Pulmonary artery endothelial cell (primary cell): ENCODE measurements at regions not wholly inside any gene's neighbourhood (a gene's known extent, or its start where the extent isn't known, plus 50 kb on each side); places are given as distances from the start of the nearest gene placed in this dataset.

Experiments
- DNase-seq: peaks from one replicate; pipeline ENCODE4 v3.0.0-alpha.2; 2011; ENCODE audit warnings: low read depth, low spot score

DNA sequence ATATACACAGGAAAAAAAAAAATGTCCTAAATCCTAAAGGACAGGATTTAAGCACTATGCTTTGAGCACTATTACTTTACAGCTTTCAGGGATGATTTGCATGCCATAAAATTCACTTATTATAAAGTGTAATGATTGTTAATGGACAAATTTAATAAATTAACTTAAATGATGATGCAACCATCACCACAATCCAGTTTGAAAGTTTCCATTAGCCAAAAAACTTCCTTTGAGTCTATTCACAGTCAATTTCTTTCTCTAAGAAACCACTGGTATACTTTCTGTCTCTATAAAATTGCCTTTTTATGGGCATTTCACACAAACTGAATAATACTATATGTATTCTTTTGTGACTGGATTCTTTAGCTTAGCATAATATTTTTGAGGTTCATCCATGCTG is 111.1 kb upstream of the RIOK3 start:
- DNase-seq, result no peak

DNA sequence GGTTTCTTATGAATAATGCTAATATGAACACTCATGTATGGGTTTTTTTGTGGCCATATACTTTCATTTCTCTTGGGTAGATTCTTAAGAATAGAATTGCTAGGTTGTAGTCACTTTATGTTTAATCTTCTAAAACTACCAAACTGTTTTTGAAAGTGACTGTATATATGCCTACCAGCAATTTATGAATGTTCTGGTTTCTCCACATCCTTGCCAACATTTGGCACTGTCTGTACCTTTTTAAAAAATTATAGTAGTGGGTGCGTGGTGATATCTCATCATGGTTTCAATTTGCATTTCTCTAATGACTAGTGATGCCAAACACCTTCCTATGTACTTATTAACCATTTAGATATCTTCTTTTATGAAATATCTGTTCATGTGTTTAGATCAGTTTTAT is 110.6 kb upstream of the RIOK3 start:
- no peak for DNase-seq

DNA sequence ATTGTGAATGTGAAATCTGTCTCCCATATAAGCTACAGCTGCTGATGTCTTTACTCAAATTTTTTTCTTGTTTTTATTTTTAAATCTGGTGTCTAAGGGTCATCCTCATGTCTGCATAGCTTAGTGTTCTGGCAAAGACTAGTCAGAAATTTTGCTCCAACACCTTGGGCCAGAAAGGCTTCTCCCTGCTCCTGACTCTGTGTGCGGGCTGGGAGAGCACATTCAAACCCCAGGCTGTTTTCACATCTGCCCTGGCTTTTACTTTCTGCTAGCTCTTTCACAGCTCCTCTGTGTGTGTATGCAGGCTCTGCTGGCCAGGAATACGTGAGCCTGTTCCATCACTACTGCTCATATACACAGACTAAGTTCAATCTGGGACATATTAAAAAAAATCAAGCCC is 102.9 kb upstream of the RIOK3 start:
- no peak for DNase-seq

DNA sequence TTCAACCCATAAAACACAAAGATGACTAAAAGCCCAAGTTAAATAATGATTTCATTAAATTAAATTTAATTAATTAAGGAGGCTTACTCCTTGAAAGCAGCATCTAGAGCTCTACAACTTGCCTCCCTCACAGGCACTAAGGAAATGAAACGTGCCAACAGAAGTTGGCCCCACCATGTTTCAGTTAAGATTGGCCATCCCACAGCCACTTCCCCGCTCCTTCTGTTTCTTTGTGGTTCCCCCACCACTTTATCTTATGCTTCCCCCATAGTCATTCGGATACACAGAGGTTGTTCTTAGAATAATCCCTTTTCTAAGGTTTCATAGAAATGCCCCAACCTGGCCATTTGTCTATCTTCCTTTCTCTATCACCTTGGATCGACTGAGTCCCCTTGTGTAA is 101.6 kb upstream of the RIOK3 start:
- DNase-seq, result no peak

DNA sequence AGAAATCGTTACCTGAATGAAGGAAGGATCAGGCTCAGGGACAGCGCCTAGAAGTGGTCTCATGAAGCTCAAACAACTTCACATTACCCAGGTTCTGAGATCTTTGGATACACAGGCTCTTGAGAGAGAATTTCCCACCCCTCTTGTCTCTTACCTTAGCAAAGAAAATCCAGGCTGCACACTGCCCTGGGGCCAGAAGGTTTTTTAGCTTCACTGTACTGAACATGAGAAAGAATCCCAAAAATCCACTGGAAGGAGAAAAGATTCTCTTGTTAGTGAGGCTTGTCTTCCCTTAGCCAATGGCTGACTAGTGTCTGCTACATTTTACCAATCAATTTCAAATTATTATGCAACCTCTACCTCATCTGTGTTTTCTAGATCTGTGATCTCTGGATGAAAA is 101.0 kb upstream of the RIOK3 start:
- no peak for DNase-seq

DNA sequence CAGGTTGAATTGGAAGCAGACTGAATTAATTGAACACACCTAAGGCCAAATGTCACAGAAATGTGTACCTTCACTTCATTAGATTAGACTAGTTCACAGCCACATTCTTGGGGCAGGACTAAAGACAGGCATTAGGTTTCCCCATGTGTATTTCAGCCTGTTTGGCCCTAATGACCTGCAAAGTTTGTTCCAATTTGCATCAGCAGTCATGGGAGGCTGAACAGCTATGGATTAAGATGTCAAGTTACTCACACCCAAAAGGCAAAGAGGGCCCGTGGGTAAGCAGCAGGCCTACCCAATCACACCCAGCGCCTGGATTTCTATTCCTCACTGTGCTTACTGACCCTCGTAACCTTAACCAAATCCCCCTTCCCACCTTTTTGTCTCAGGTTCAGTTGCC is 99.6 kb upstream of the RIOK3 start:
- DNase-seq, result no peak

DNA sequence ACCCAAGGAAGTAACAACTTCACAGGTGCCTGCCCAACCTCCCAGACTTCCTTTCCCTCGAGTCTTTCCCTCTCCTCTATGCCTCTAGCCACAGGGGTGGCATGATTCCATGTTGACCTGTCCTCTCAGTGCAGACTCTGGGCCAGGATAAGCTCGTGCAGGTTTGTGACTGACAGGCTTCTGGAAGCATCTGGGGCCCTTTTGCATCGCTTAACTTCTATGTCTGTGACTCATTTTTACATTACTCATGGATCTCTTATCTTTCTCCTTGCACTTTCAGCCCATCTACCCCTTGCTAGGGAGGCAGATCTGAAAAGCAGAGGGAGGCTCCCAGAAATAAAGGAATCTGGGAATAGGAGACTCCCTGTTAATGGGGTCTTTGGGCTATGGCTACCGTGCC is 98.5 kb upstream of the RIOK3 start:
- DNase-seq, result no peak

DNA sequence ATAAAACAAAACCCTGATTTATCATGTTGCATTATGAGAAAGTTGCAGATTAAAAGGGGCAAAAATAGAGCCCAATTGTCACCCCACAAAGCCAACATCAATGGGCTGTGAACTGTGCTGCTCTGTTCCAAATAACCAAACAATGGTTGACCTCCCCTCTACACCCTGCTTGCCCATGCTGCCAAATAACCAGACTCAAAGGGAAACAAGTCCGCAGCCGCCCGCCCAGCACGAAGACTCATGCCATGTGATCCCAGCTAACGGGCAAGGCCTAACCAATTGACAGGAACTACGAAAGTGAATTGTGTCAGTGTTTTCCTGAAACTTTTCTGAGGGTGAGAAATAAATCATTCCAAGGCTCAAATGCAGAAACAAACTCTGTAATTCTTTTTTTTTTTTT is 97.9 kb upstream of the RIOK3 start:
- DNase-seq, result no peak

DNA sequence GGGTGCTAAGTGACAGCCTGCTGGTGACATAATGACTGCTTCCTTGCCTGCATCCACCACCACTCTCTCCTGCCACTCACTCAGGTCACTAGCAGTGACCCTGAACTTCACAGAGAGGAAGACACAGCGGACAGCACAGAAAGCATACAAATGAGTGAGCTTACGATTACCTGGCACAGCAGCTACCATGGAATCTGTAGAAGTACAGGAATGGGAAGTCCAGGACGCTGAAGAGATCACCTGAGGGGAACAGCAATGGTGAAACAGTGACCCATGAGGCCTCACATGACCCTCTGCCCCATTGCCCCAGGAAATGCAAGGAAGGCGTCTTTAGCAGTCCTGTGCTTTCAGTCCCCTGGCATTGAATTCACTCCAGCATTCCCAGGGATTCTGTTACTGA is 96.7 kb upstream of the RIOK3 start:
- DNase-seq, result no peak

DNA sequence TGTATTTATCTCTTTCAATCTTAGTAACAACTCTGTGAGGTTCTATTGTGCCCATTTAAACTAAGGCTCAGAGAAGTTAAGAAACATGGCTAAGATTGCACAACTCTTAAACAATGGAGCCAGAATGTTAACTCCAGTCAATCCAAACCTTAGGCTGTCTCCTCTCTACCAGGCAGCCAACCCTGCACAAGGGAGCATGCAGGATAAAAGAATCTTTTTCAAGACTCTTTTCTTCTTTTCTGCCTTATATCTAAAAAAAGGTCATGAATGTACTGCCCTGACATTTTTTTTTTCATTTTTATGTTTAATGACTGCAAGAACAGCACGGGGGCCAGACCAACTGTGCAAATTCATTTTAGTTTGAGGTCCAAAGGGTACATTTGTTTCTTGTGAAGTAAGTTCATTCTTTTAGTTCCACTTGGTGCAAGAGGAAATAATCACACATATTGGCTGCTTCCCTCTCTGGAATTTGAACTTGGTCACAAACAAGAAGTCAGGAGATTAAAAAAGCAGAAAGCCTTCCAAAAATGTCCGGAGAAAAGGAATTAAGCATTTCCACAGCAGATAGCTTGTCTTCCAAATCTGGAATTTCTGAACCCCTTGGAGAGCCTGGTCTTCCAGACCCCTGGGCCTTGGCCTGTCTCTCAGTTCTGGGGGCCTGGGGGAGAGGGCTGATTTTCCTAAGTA is 96.0 kb upstream of the RIOK3 start:
- no peak for DNase-seq

DNA sequence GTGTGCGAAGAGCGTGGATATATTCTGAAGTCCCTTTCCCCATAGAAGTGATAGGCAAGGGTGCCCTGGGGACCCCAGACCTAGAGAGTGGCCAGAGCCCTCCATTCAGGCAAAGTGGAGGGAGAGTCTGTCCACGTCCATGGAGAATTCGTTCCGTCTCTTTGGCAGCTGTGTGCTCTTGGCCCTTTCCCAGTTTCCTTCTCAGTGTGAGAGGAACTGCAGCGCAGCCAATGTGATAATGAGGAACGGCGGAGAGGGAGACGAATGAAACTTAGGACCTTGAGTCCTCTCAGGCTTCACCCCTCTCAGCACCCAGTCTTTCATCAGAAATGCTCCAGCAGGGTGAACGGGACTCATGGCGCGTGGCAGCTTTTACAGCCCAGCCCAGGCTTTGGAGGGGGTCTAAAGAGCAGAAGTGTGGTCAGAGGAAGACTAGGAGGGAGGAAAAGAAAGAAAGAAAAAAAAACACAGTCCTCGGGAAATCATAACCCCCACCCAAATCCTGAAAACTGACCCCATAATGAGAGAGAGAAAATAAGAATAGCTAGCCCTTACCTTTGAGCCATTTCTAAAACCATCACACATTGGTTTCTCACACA is 95.0 kb upstream of the RIOK3 start:
- no peak for DNase-seq

DNA sequence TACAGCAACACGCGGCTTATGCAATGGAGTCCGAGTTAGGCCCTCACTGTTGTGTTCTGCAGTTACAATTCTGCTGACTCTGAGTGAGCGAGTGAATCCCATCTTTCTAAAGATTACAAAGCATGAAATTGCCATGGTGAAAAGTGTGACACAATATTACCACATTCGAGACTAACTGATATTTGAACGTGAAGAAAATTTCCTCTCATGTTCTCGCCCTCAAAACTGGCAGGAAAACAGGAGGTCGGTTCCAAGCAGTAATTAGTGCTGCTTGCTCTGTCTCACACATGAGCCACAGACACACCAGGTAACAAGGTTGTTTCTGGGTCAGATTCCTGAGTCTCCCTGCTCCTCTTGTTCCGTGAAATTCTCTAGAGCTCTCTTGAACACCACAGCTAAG is 93.7 kb upstream of the RIOK3 start:
- no peak for DNase-seq

DNA sequence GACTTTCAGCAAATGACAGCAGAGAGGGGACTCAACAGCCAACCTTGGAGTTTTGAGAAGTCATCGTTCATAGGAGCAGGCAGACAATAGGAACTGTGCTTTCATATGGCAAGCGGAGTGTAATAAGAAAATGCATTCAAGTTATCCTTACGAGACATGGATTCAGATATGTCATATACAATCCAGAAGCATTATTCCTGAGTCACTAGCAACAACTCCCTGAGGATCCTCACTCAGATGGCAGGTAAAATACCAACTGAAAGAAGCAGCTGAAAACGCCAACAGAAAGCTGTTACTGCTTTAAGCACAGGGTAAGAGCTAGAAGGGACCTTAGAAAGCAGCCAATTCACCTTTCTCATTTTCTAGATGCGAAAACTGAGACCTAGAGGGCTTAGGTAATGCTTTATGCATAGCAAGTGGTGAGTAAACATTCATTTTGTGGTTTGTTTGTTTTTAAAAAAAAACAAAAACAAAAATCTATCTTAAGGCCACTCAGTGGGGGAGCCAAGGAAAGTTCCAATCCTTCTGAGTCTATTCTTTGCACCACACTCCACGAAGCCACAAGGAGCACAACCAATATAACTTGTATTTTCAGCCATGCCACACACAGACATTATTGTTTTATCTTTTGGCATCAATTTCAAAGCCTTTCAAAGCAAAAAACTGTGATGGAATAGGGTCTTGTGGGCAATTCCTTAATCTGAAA is 89.1 kb upstream of the RIOK3 start:
- no peak for DNase-seq

DNA sequence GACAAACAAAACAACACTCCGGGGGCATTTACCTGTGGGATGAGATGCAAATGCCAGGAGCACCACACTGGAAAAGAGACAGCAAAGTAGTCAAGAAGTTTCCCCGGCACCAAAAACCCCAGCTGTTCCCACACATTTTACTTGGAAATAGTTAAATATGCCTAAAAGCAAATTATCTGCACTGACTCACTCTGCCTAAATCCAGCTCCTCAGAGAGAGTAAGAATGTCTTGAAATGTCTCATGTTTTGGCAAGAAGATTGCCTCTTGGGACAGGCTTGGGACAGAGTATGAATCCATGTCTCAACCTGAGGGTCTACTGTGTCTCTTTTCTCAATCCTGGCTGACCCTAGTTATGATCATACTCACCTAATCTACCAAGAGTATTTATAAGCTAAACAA is 87.5 kb upstream of the RIOK3 start:
- no peak for DNase-seq

DNA sequence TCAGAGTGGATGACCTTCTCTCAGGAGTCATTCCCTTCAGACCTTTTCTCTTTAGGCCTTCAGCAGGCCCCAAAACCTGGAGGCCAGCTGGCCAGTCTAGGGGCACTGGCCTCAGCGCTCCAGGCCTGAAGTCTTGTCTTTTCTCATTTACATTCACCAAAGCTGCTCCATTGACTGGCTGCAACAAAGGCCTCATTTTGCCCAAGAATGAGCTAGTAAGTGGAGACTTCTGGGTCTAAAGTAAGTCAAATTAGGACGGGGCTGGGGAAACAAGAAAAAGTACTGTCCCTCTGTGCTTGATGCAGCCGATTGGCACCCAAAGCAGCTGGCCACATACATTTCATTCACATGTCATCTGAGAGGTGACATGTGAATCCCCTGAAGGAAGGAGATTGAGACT is 83.8 kb upstream of the RIOK3 start:
- no peak for DNase-seq

DNA sequence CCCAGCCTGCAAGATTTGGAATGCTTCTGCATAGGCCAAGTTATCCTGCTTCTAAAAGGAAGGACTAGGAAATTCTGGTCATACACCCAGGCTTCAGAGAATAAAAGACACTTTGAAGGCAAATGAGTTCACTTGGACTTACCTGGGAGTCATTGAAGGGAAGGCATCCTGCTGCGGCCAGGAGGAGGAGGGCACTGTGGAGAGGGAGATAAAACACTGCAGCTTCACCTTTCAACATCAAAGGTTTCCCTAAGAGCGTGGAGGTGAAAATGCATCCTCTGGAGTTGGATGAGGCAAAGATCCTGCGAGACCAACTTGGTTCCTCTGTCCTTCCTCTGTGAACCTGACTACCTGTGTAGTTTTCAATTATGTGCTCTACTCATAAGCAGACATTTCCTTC is 79.5 kb upstream of the RIOK3 start:
- DNase-seq, result no peak

DNA sequence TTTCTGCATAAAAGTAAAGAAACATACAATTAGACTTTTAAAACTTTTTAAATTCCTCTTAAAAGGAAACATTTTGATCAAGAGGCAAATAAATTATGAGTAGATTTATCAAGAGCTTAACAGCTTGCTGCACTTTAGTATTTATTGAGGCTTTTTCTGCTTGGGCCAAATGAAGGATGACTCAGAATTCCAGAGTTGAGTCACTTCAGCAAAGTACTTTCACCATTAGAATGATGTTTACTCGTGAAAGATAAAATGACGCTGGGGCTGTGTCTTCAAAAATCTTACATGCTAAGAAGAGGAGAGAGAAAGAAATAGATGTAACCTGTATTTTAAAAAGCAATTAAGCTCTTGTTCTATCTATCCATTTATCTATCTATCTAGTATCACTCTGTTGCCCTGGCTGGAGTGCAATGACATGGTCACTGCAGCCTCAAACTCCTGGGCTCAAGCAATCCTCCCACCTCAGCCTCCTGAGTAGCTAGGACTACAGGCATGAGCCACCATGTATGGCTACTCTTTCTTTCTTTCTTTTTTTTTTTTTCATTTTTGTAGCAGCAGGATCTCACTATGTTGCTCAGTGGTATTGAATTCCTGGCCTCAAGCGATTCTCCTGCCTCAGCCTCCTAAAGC is 75.3 kb upstream of the RIOK3 start:
- DNase-seq, result peak; percentile 56

DNA sequence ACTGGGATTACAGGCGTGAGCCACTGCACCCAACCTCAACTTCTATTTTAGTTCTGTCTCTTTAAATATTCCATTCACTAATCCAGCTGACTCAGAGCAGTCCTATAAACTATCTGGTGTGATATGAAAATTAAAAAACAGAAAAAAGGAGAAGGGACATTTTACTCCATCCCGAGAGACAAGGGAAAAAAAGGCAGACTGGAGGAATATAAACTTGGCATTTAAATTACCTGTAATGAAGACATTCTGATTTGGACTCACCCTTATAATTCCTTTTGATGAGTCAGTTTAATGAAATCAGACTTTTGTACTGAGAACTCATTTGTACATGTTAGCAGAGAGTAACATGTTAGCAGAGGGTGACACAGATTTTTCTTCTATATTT is 74.8 kb upstream of the RIOK3 start:
- DNase-seq, result no peak

DNA sequence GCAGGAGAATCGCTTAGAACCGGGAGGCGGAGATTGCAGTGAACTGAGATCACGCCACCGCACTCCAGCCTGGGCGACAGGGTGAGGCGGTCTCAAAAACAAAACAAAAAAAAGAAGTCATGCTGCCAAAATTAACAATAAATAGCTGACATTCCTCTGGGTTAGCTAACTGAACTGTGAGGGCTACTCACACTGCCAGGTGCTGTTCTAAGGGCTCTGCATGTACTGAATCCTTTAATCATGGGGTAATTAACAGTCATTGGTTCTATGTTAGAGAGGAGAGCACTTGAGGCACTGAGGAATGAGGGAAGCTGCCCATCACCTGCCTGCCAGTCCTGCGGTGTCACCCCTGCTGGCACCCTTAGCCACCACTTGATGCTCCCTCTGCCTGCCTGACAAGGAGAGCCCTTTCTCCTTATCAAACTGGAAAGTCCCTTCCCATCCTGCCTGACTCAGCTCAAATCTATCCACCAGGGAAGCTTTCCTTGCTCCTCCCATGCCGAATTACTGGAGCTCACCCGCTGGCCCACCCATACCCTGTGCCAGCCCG is 73.0 kb upstream of the RIOK3 start:
- DNase-seq, result peak; percentile 33

DNA sequence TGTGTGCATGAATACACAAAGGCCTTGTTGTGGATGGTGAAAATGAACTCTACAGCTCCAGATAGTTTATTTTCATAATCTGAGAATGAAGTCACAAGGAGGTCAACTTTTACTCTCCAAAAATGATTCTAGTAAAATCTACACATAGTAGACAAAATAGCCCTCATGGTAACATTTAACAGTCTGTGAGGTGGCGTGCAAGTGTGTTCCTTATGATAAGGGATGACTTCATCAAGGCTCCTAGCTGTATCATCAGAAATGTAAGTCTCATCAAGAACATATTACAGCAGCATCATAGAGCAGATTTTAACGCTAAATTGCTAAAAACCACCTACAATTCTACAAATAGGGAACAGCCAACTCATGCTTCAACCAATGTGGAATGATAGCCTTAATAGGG is 72.3 kb upstream of the RIOK3 start:
- DNase-seq, result no peak

DNA sequence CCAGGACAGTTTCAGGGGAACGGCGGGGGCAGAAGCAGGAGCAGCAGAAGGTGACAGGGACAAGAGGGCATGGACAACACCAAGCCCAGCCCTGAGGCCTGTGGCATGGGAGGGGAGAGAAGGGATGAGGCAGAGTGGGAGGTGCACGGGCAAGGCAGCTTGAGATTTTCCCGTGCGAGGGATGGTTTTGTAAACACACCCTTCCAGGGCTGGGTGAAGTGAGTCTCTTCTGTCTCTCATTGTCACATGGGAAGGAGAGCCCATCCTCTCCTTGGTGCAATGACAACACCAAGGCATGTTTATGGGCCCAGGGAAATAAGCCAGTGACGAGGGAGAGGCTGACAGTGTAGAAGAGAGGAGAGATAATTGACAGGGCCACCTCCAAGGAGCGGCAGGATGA is 69.6 kb upstream of the RIOK3 start:
- DNase-seq, result no peak
